ENCODE measurements at regions not wholly inside any gene's neighbourhood (a gene's known extent, or its start where the extent isn't known, plus 50 kb on each side); places are given as distances from the start of the nearest gene placed in this dataset.

- Histone ChIP-seq H3K27ac (ENCODE audit: extremely low read depth, low read depth, low read length) (no peak overlapping the region), H3K36me3 (ENCODE audit: control insufficient read depth in 2 of 2, insufficient read depth in 1 of 2, low read length in 2 of 2) (no peaks in the 10 kb centered on the region), H3K4me3 (ENCODE audit: low read depth, low read length) (no peak overlapping the region), H3K9me3 (ENCODE audit: control insufficient read depth, insufficient read depth, low read depth, low read length) (no peaks in the 10 kb centered on the region), H3K4me1 (ENCODE audit: control insufficient read depth, insufficient read depth, low read length) (no peaks in the 10 kb centered on the region)
- ChIA-PET CTCF (interaction anchor here (0.6 to 0.8 kb wide), 2 partner anchors 13 to 44 kb away, joined by 3 read pairs; no protein-coding TSS in a partner anchor), POLR2A (no interaction called here)
- TF ChIP-seq ZNF707 (tag by site-specific recombination; IDR thresholded peaks at IDR 0.05), result no peak
- TF ChIP-seq GLIS2 (tag by site-specific recombination; IDR thresholded peaks at IDR 0.05), result no peak
- no peak for TF ChIP-seq ZNF785 (tag by site-specific recombination; IDR thresholded peaks at IDR 0.05)
- no peak for TF ChIP-seq ZBTB10 (tag by site-specific recombination; IDR thresholded peaks at IDR 0.05)
- TF ChIP-seq ZNF311 (tag by site-specific recombination; IDR thresholded peaks at IDR 0.05; ENCODE audit: borderline replicate concordance), result no peak
- no peak for TF ChIP-seq ZFP41 (tag by site-specific recombination; IDR thresholded peaks at IDR 0.05; ENCODE audit: borderline replicate concordance)
- TF ChIP-seq ZNF138 (tag by site-specific recombination; IDR thresholded peaks at IDR 0.05; ENCODE audit: borderline replicate concordance), result no peak
- TF ChIP-seq ZNF623 (tag by site-specific recombination; IDR thresholded peaks at IDR 0.05), result no peak
- TF ChIP-seq SP7 (tag by site-specific recombination; IDR thresholded peaks at IDR 0.05), result no peak
- no peak for TF ChIP-seq GLI2 (tag by site-specific recombination; IDR thresholded peaks at IDR 0.05; ENCODE audit: borderline replicate concordance, low read depth)
- no peak for TF ChIP-seq ZNF501 (tag by site-specific recombination; IDR thresholded peaks at IDR 0.05)
- TF ChIP-seq PRDM10 (tag by site-specific recombination; IDR thresholded peaks at IDR 0.05), result no peak
- no peak for TF ChIP-seq ZNF830 (tag by site-specific recombination; IDR thresholded peaks at IDR 0.05; ENCODE audit: low read depth)
- no peak for TF ChIP-seq ZSCAN4 (tag by site-specific recombination; IDR thresholded peaks at IDR 0.05)
- no peak for TF ChIP-seq ZNF433 (tag by site-specific recombination; IDR thresholded peaks at IDR 0.05; ENCODE audit: low read depth)
- TF ChIP-seq ZNF121 (tag by site-specific recombination; IDR thresholded peaks at IDR 0.05), result no peak
- TF ChIP-seq ZNF585B (tag by site-specific recombination; IDR thresholded peaks at IDR 0.05), result no peak
Observed at GRCh38 chr11:105273660-105274280, 134.2 kb upstream of the CARD18 start.

- Histone ChIP-seq H3K4me1 (ENCODE audit: control insufficient read depth, insufficient read depth, low read length) (no peaks in the 10 kb centered on the region), H3K36me3 (ENCODE audit: control insufficient read depth in 2 of 2, insufficient read depth in 1 of 2, low read length in 2 of 2) (no peaks in the 10 kb centered on the region), H3K9me3 (ENCODE audit: control insufficient read depth, insufficient read depth, low read depth, low read length) (no peaks in the 10 kb centered on the region), H3K4me3 (ENCODE audit: low read depth, low read length) (no peak overlapping the region), H3K27ac (ENCODE audit: extremely low read depth, low read depth, low read length) (no peak overlapping the region)
- ChIA-PET POLR2A (no interaction called here), CTCF (interaction anchor here (0.7 kb wide), 1 partner anchor 247 kb away, joined by 3 read pairs; no protein-coding TSS in a partner anchor)
- no peak for TF ChIP-seq ZNF18 (tag by site-specific recombination; IDR thresholded peaks at IDR 0.05)
- TF ChIP-seq ZNF776 (tag by site-specific recombination; IDR thresholded peaks at IDR 0.05; ENCODE audit: borderline replicate concordance), result no peak
- TF ChIP-seq ZNF514 (tag by site-specific recombination; IDR thresholded peaks at IDR 0.05), result no peak
- no peak for TF ChIP-seq SP7 (tag by site-specific recombination; IDR thresholded peaks at IDR 0.05)
- TF ChIP-seq, protein P1, sequence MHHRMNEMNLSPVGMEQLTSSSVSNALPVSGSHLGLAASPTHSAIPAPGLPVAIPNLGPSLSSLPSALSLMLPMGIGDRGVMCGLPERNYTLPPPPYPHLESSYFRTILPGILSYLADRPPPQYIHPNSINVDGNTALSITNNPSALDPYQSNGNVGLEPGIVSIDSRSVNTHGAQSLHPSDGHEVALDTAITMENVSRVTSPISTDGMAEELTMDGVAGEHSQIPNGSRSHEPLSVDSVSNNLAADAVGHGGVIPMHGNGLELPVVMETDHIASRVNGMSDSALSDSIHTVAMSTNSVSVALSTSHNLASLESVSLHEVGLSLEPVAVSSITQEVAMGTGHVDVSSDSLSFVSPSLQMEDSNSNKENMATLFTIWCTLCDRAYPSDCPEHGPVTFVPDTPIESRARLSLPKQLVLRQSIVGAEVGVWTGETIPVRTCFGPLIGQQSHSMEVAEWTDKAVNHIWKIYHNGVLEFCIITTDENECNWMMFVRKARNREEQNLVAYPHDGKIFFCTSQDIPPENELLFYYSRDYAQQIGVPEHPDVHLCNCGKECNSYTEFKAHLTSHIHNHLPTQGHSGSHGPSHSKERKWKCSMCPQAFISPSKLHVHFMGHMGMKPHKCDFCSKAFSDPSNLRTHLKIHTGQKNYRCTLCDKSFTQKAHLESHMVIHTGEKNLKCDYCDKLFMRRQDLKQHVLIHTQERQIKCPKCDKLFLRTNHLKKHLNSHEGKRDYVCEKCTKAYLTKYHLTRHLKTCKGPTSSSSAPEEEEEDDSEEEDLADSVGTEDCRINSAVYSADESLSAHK (tag by site-specific recombination; IDR thresholded peaks at IDR 0.05), result no peak
- no peak for TF ChIP-seq ZBTB44 (tag by site-specific recombination; IDR thresholded peaks at IDR 0.05)
Observed at GRCh38 chr11:105269862-105270261, 130.3 kb upstream of the CARD18 start.
